ENCODE measurements at regions not wholly inside any gene's neighbourhood (a gene's known extent, or its start where the extent isn't known, plus 50 kb on each side); places are given as distances from the start of the nearest gene placed in this dataset.

DNA sequence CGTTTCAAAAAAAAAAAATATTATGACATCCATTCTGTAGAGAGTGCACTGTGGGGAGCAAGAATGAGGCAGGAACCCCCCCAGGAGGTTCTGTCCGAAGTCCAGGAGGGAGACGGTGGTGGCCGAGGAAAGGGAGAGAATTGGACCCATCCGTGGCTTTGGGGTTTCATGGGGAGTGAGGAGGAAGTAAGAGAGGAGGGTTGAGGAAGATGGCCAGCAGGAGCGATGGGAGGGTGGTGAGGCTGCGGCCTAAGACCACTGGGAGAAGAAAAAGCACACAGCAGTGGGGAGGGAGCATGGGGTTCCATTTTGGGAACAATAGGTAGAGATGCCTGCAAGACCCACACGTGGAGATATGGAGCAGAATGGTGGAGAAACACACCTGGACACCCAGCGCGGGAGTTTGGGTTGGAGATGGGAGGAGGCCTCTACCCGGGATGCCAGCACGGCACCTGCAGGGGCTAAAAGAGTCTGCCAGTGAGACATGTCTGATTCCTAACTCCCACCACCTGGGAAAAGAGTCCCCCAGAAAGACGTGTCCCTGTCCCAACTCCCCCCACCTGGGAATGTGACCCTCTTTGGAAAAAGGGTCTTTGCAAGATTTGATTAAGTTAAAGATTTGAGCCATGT is 72.5 kb upstream of the SHANK2 start:
- H3K36me3 ChIP-seq (ENCODE audit: control insufficient read depth in 2 of 2, insufficient read depth in 1 of 2, low read length in 2 of 2), result no peaks in the 10 kb centered on the region
- TF ChIP-seq SCRT2 (tag by site-specific recombination; IDR thresholded peaks at IDR 0.05), result no peak
- POLR2A ChIA-PET, result no interaction called here
- H3K9me3 ChIP-seq (ENCODE audit: control insufficient read depth, insufficient read depth, low read depth, low read length), result no peaks in the 10 kb centered on the region
- no peaks in the 10 kb centered on the region for H3K4me1 ChIP-seq (ENCODE audit: control insufficient read depth, insufficient read depth, low read length)
- CTCF ChIA-PET, result no interaction called here
- no peak overlapping the region for H3K4me3 ChIP-seq (ENCODE audit: low read depth, low read length)
- no peak overlapping the region for H3K27ac ChIP-seq (ENCODE audit: extremely low read depth, low read depth, low read length)

DNA sequence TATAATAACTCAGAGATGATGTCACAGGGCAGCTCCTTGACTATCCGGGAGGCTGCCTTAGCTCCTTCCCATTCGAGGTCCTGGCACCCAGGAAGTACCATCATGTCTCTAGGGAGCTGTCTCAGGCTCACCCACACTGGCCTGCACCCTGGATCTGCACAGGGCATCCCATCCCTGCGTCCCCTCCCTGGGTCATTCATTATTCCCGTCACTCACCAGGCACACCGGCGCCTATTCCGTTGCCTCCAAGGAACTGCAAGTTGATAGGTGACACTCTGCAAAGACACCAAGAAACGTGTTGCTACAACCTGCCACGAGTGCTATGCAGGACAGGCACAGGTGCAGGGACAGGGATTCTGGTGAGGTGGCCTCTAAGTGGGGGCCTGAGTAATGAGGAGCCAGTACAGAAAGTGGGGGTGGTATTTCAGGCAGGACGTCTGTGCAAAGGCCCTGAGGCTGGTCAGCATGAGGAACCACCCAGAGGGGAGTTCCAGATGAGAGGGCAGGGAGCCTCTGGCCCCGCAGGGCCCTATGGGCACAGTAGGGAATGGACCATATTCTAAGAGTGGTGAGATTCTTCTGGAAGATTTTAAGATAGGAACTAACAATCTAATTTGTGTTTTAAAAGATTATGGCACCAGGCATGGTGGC is 71.6 kb upstream of the SHANK2 start:
- POLR2A ChIA-PET, result no interaction called here
- CTCF ChIA-PET, result no interaction called here
- no peaks in the 10 kb centered on the region for H3K4me1 ChIP-seq (ENCODE audit: control insufficient read depth, insufficient read depth, low read length)

DNA sequence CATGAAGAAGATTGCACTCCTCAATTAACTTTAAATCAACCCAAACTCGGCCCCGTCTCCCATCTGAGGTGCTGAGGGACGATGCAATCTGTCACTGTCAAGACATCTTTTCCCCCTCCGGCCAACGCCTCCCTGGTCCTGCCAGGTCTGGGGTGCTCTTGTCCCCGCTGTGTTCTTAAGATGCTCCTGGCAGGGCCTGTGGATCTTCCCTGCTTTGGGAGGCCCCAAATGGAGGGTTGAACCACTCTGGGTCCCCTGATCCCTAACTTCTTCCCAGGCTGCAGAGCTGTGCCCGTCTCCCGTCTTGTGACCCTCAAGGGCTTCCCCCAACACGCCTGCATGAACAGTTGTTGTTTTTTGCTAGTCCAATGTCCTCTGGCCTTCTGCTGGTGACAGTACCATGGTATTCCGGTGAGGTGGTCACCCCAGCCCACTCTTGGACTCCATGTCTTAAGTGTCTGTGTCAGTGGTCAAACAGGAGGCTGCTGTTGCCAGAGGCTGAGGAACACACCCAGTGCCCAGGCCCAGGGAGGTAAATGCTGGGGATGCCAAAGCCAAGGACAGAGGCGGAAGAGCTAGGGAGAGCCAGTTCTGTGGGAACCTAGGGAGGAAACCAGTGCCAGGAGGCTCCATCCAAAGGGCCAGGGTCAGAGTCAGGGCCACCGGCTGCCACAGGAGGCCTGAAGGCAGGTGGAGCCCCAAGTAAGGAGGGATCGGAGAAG is 70.6 kb upstream of the SHANK2 start:
- ChIA-PET CTCF (no interaction called here), POLR2A (no interaction called here)
- Histone ChIP-seq H3K4me3 (ENCODE audit: low read depth, low read length) (no peak overlapping the region), H3K9me3 (ENCODE audit: control insufficient read depth, insufficient read depth, low read depth, low read length) (no peaks in the 10 kb centered on the region), H3K4me1 (ENCODE audit: control insufficient read depth, insufficient read depth, low read length) (no peaks in the 10 kb centered on the region), H3K36me3 (ENCODE audit: control insufficient read depth in 2 of 2, insufficient read depth in 1 of 2, low read length in 2 of 2) (no peaks in the 10 kb centered on the region), H3K27ac (ENCODE audit: extremely low read depth, low read depth, low read length) (no peak overlapping the region)
- TF ChIP-seq ZNF335 (tag by site-specific recombination; conservative IDR thresholded peaks at IDR 0.05) (no peak), ZNF223 (tag by site-specific recombination; IDR thresholded peaks at IDR 0.05) (no peak)

More for the DNA sequence above, 71.6 kb upstream of the SHANK2 start:
- Histone ChIP-seq H3K4me3 (ENCODE audit: low read depth, low read length) (no peak overlapping the region), H3K36me3 (ENCODE audit: control insufficient read depth in 2 of 2, insufficient read depth in 1 of 2, low read length in 2 of 2) (no peaks in the 10 kb centered on the region), H3K9me3 (ENCODE audit: control insufficient read depth, insufficient read depth, low read depth, low read length) (no peaks in the 10 kb centered on the region), H3K27ac (ENCODE audit: extremely low read depth, low read depth, low read length) (no peak overlapping the region)
- TF ChIP-seq ZNF785 (tag by site-specific recombination; IDR thresholded peaks at IDR 0.05) (no peak), ZNF623 (tag by site-specific recombination; IDR thresholded peaks at IDR 0.05) (peak; percentile 63)

DNA sequence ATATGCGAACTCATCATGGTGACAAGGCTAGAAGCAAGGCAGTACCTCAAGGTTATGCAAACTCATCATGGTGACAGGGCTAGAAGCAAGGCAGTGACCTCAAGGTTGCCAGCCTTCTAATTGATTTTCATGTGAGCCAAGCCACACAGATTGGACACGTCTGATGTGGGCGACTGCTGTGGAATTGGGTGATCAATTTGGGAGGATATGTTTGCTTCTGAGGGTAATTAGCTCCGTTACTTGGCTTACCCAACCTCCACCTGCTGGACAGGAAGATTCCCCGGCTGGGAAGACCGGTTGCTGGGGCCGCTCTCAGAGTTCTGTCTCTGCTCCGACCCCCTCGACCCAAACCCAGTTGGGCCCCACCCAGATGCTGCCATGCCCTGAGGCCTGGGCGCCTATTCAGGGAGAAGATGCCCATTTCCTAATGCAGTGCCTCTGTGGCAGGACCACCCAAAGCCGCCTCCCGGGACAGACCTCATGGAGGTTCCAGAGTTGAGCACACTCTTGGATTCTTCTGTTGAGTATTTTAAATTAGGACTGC is 69.9 kb upstream of the SHANK2 start:
- Histone ChIP-seq H3K27ac (ENCODE audit: extremely low read depth, low read depth, low read length) (no peak overlapping the region), H3K9me3 (ENCODE audit: control insufficient read depth, insufficient read depth, low read depth, low read length) (no peaks in the 10 kb centered on the region), H3K4me3 (ENCODE audit: low read depth, low read length) (no peak overlapping the region), H3K4me1 (ENCODE audit: control insufficient read depth, insufficient read depth, low read length) (no peaks in the 10 kb centered on the region), H3K36me3 (ENCODE audit: control insufficient read depth in 2 of 2, insufficient read depth in 1 of 2, low read length in 2 of 2) (no peaks in the 10 kb centered on the region)
- POLR2A ChIA-PET, result no interaction called here
- CTCF ChIA-PET, result no interaction called here
- TF ChIP-seq ZNF473 (tag by site-specific recombination; IDR thresholded peaks at IDR 0.05), result no peak
- no peak for TF ChIP-seq ZBTB21 (tag by site-specific recombination; IDR thresholded peaks at IDR 0.05)
- TF ChIP-seq ZFP41 (tag by site-specific recombination; IDR thresholded peaks at IDR 0.05; ENCODE audit: borderline replicate concordance), result no peak
- TF ChIP-seq RBAK (tag by site-specific recombination; IDR thresholded peaks at IDR 0.05), result no peak
- TF ChIP-seq SP3 (tag by site-specific recombination; IDR thresholded peaks at IDR 0.05), result no peak
- no peak for TF ChIP-seq ZFHX2 (tag by site-specific recombination; conservative IDR thresholded peaks at IDR 0.05)
- TF ChIP-seq KLF9 (tag by site-specific recombination; IDR thresholded peaks at IDR 0.05; ENCODE audit: low read depth), result no peak
- TF ChIP-seq ZNF426 (tag by site-specific recombination; IDR thresholded peaks at IDR 0.05), result no peak
- TF ChIP-seq YY1 (tag by site-specific recombination; IDR thresholded peaks at IDR 0.05), result no peak
- TF ChIP-seq ZNF621 (tag by site-specific recombination; IDR thresholded peaks at IDR 0.05), result no peak
- no peak for TF ChIP-seq KLF1 (tag by site-specific recombination; IDR thresholded peaks at IDR 0.05)
- TF ChIP-seq BCL11B (tag by site-specific recombination; IDR thresholded peaks at IDR 0.05; ENCODE audit: low read depth), result no peak
- TF ChIP-seq, protein P1, sequence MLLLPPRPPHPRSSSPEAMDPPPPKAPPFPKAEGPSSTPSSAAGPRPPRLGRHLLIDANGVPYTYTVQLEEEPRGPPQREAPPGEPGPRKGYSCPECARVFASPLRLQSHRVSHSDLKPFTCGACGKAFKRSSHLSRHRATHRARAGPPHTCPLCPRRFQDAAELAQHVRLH (tag by site-specific recombination; IDR thresholded peaks at IDR 0.05), result no peak
- no peak for TF ChIP-seq GLI4 (tag by site-specific recombination; IDR thresholded peaks at IDR 0.05)
- no peak for TF ChIP-seq ZNF133 (tag by site-specific recombination; IDR thresholded peaks at IDR 0.05)
- no peak for TF ChIP-seq ZNF416 (tag by site-specific recombination; IDR thresholded peaks at IDR 0.05)
- TF ChIP-seq, protein P2, sequence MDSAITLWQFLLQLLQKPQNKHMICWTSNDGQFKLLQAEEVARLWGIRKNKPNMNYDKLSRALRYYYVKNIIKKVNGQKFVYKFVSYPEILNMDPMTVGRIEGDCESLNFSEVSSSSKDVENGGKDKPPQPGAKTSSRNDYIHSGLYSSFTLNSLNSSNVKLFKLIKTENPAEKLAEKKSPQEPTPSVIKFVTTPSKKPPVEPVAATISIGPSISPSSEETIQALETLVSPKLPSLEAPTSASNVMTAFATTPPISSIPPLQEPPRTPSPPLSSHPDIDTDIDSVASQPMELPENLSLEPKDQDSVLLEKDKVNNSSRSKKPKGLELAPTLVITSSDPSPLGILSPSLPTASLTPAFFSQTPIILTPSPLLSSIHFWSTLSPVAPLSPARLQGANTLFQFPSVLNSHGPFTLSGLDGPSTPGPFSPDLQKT (IDR thresholded peaks at IDR 0.05; ENCODE audit: borderline replicate concordance, low read depth, low read length), result no peak
- TF ChIP-seq ZNF266 (tag by site-specific recombination; IDR thresholded peaks at IDR 0.05; ENCODE audit: low read depth), result no peak
- no peak for TF ChIP-seq YY2 (tag by site-specific recombination; IDR thresholded peaks at IDR 0.05)
- no peak for TF ChIP-seq ZNF660 (tag by site-specific recombination; IDR thresholded peaks at IDR 0.05)
